H9 (cell line): ENCODE measurements at regions not wholly inside any gene's neighbourhood (a gene's known extent, or its start where the extent isn't known, plus 50 kb on each side); places are given as distances from the start of the nearest gene placed in this dataset.

Experiments
- DNase-seq: peaks from one replicate; pipeline ENCODE4 v3.0.0-alpha.2; 2017
- H2AFZ ChIP-seq: one replicate; pipeline ENCODE4 v1.6.1; 2013; ENCODE audit warnings: mild to moderate bottlenecking, low read length, control low read depth, moderate library complexity
- H2AK5ac ChIP-seq: 2 replicates; pipeline ENCODE4 v1.6.1; 2013; ENCODE audit warnings: low read length, control low read depth, mixed read lengths; ENCODE audit not compliant: insufficient read length
- H2BK120ac ChIP-seq: one replicate; pipeline ENCODE4 v1.6.1; 2013; ENCODE audit warnings: low read depth, mild to moderate bottlenecking, low read length, control low read depth, inconsistent platforms; ENCODE audit not compliant: poor library complexity, severe bottlenecking
- H2BK12ac ChIP-seq: 2 replicates; pipeline ENCODE4 v1.6.1; 2013; ENCODE audit warnings: low read length, control low read depth, mixed read lengths, low read depth; ENCODE audit not compliant: insufficient read length
- H2BK15ac ChIP-seq: 2 replicates; pipeline ENCODE4 v1.6.1; 2013; ENCODE audit warnings: low read depth, low read length, control low read depth
- H2BK20ac ChIP-seq: one replicate; pipeline ENCODE4 v1.6.1; 2013; ENCODE audit warnings: low read depth, mild to moderate bottlenecking, low read length, control low read depth, inconsistent platforms; ENCODE audit not compliant: poor library complexity, severe bottlenecking
- H2BK5ac ChIP-seq: 2 replicates; pipeline ENCODE4 v1.6.1; 2013; ENCODE audit warnings: low read length, control low read depth, mixed read lengths; ENCODE audit not compliant: insufficient read length
- H3K14ac ChIP-seq: 2 replicates; pipeline ENCODE4 v1.6.1; 2013; ENCODE audit warnings: low read length, control low read depth; ENCODE audit not compliant: insufficient read depth
- H3K18ac ChIP-seq: 2 replicates; pipeline ENCODE4 v1.6.1; 2013; ENCODE audit warnings: low read depth, mild to moderate bottlenecking, mixed read lengths, low read length, control low read depth; ENCODE audit not compliant: insufficient read length
- H3K23ac ChIP-seq: 2 replicates; pipeline ENCODE4 v1.6.1; 2013; ENCODE audit warnings: low read length, control low read depth, mixed read lengths, low read depth; ENCODE audit not compliant: insufficient read length
- H3K23me2 ChIP-seq: 2 replicates; pipeline ENCODE4 v1.6.1; 2013; ENCODE audit warnings: low read depth, mild to moderate bottlenecking, mixed read lengths, low read length, control low read depth; ENCODE audit not compliant: insufficient read length, poor library complexity, severe bottlenecking
- H3K27ac ChIP-seq: 2 replicates; pipeline ENCODE4 v1.5.1; 2013; ENCODE audit warnings: low read length, control low read depth, mixed read lengths, low read depth; ENCODE audit not compliant: insufficient read length
- H3K27me3 ChIP-seq: 2 replicates; pipeline ENCODE4 v1.6.1; 2013; ENCODE audit warnings: low read length, control low read depth, inconsistent platforms; ENCODE audit not compliant: insufficient read depth
- H3K4ac ChIP-seq: 2 replicates; pipeline ENCODE4 v1.6.1; 2013; ENCODE audit warnings: low read depth, mild to moderate bottlenecking, control low read depth, inconsistent platforms, low read length, moderate library complexity
- H3K4me1 ChIP-seq: 2 replicates; pipeline ENCODE4 v1.6.1; 2013; ENCODE audit warnings: low read length, control low read depth, inconsistent platforms; ENCODE audit not compliant: insufficient read depth
- H3K4me2 ChIP-seq: 2 replicates; pipeline ENCODE4 v1.6.1; 2013; ENCODE audit warnings: low read length, control low read depth, mixed read lengths; ENCODE audit not compliant: insufficient read length, insufficient read depth
- H3K56ac ChIP-seq: 2 replicates; pipeline ENCODE4 v1.6.1; 2013; ENCODE audit warnings: low read depth, mild to moderate bottlenecking, mixed read lengths, low read length, control low read depth; ENCODE audit not compliant: insufficient read length
- H3K79me1 ChIP-seq: 2 replicates; pipeline ENCODE4 v1.6.1; 2013; ENCODE audit warnings: low read depth, mild to moderate bottlenecking, moderate library complexity, low read length, control low read depth, inconsistent platforms; ENCODE audit not compliant: insufficient read depth, poor library complexity, severe bottlenecking
- H3K79me2 ChIP-seq: 2 replicates; pipeline ENCODE4 v1.6.1; 2013; ENCODE audit warnings: low read length, control low read depth, inconsistent platforms; ENCODE audit not compliant: insufficient read depth
- H3K9ac ChIP-seq: 2 replicates; pipeline ENCODE4 v1.6.1; 2013; ENCODE audit warnings: low read length, control low read depth, mixed read lengths; ENCODE audit not compliant: insufficient read length; ENCODE audit errors: extremely low read depth
- H3K9me3 ChIP-seq: one replicate; pipeline ENCODE4 v1.6.1; 2013; ENCODE audit warnings: low read depth, low read length, inconsistent platforms; ENCODE audit not compliant: control insufficient read depth
- H3T11ph ChIP-seq: one replicate; pipeline ENCODE4 v1.6.1; 2013; ENCODE audit warnings: mild to moderate bottlenecking, low read length, control low read depth, inconsistent platforms
- H4K20me1 ChIP-seq: one replicate; pipeline ENCODE4 v1.6.1; 2013; ENCODE audit not compliant: control insufficient read depth, insufficient read length, insufficient read depth
- H4K5ac ChIP-seq: 2 replicates; pipeline ENCODE4 v1.6.1; 2013; ENCODE audit warnings: low read depth, mild to moderate bottlenecking, mixed read lengths, low read length, control low read depth; ENCODE audit not compliant: insufficient read length
- H4K8ac ChIP-seq: replicated peaks from 2 replicates; pipeline ENCODE4 v1.6.1; 2013; ENCODE audit warnings: low read length, control low read depth, mixed read lengths, low read depth; ENCODE audit not compliant: insufficient read length
- H4K91ac ChIP-seq: 2 replicates; pipeline ENCODE4 v1.6.1; 2013; ENCODE audit warnings: low read depth, mild to moderate bottlenecking, moderate library complexity, mixed read lengths, low read length, control low read depth; ENCODE audit not compliant: insufficient read length
- H3K27ac Mint-ChIP-seq, 3 experiments: 2 replicates in 2 of 3; 3 replicates in 1 of 3; pipeline ENCODE4 v1.8.0; 2020 to 2021; ENCODE audit warnings: mixed read lengths in 3 of 3, mild to moderate bottlenecking in 1 of 3, moderate library complexity in 1 of 3
- H3K27me3 Mint-ChIP-seq: 2 replicates; pipeline ENCODE4 v1.8.0; 2021; ENCODE audit warnings: low read depth, mild to moderate bottlenecking, moderate library complexity, mixed read lengths
- H3K36me3 Mint-ChIP-seq, 3 experiments: 2 replicates in 2 of 3; 3 replicates in 1 of 3; pipeline ENCODE4 v1.8.0; 2020 to 2021; ENCODE audit warnings: low read depth in 3 of 3, mixed read lengths in 3 of 3; ENCODE audit not compliant: insufficient read depth in 1 of 3
- H3K4me1 Mint-ChIP-seq, 2 experiments: 2 replicates each; pipeline ENCODE4 v1.8.0; 2020; ENCODE audit warnings: mixed read lengths in 2 of 2
- H3K4me3 Mint-ChIP-seq, 2 experiments: 2 replicates in 1 of 2; 3 replicates in 1 of 2; pipeline ENCODE4 v1.8.0; 2020 to 2021; ENCODE audit warnings: mild to moderate bottlenecking in 2 of 2, mixed read lengths in 2 of 2, moderate library complexity in 1 of 2
- H3K9me3 Mint-ChIP-seq, 2 experiments: 2 replicates in 1 of 2; 3 replicates in 1 of 2; pipeline ENCODE4 v1.8.0; 2020; ENCODE audit warnings: mild to moderate bottlenecking in 2 of 2, mixed read lengths in 2 of 2, moderate library complexity in 1 of 2
- CTCF ChIP-seq: fragments of 200-600 bp; sonication (generic); conservative IDR thresholded peaks from 3 replicates; pipeline ENCODE4 v1.8.0; 2021; ENCODE audit warnings: antibody characterized with exemption, mild to moderate bottlenecking
- WGBS: extraction: QIAGEN DNeasy Blood & Tissue Kit; methylation state at CpG from one replicate; pipeline ENCODE4 v1.1.7; 2013; ENCODE audit warnings: missing lambda C conversion rate, low lambda C conversion rate, mixed read lengths; ENCODE audit not compliant: insufficient read length; ENCODE audit errors: extremely low coverage; 5-methylcytosine and 5-hydroxymethylcytosine counted together

DNA sequence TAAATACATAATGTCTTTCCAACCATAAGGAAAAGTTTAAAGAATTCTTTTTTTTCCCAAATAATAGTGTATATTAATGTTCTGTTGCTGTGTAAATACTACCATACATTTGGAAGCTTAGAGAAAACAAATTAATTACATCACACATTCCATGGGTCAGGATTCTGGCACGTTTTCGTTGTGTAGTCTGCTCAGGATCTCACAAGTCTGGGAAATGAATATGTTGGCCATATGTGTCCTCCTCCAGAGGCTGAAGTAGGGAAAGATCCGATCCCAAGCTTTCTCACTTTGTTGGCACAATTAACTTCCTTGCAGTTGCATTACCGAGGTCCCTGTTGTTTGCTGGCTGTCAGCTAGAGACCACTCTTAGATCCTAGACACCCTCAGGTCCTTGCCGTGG lies 83.9 kb downstream of the RPRM start:
- no peak for TF ChIP-seq CTCF
- H3K79me1 ChIP-seq: no peaks in the 10 kb centered on the region
- no peak overlapping the region for H2BK20ac ChIP-seq
- no peak overlapping the region for H4K5ac ChIP-seq
- H3K23me2 ChIP-seq: no peaks in the 10 kb centered on the region
- H4K91ac ChIP-seq: no peak overlapping the region
- no peak overlapping the region for H3K56ac ChIP-seq
- no peak for DNase-seq
- no peak overlapping the region for H3K4me3 Mint-ChIP-seq
- no peak overlapping the region for H3K14ac ChIP-seq
- H3K23ac ChIP-seq: no peak overlapping the region
- no peak overlapping the region for H3K4me2 ChIP-seq
- H3K18ac ChIP-seq: no peak overlapping the region
- no peak overlapping the region for H2AK5ac ChIP-seq
- H2BK120ac ChIP-seq: no peak overlapping the region
- no peaks in the 10 kb centered on the region for H3K9me3 ChIP-seq
- no CpG with 5 or more reads among the region's 5 CpGs for WGBS
- no peak overlapping the region for H2BK15ac ChIP-seq
- H3K27me3 ChIP-seq: no peaks in the 10 kb centered on the region
- H2BK5ac ChIP-seq: no peak overlapping the region
- H3K27ac ChIP-seq: no peak overlapping the region
- H3K4ac ChIP-seq: no peak overlapping the region
- H3K79me2 ChIP-seq: no peaks in the 10 kb centered on the region
- H2BK12ac ChIP-seq: no peak overlapping the region
- no peak overlapping the region for H4K8ac ChIP-seq
- H3K9ac ChIP-seq: no peak overlapping the region
- no peak overlapping the region for H3T11ph ChIP-seq
- H3K27ac Mint-ChIP-seq: no peak overlapping the region
- no peaks in the 10 kb centered on the region for H3K4me1 ChIP-seq
- peaks cover 11 to 15% of the 10 kb centered on the region in 2 experiments; a peak in 4 of 5 replicates for H3K9me3 Mint-ChIP-seq
- H4K20me1 ChIP-seq: no peaks in the 10 kb centered on the region
- H3K27me3 Mint-ChIP-seq: no peaks in the 10 kb centered on the region; the same call in 1 of the 2 replicates
- H3K36me3 Mint-ChIP-seq: peaks cover 4% of the 10 kb centered on the region in 3 experiments; a peak in 4 of 7 replicates
- H3K4me1 Mint-ChIP-seq: peaks cover 7 to 8% of the 10 kb centered on the region in 2 experiments; a peak in 3 of 4 replicates
- no peak overlapping the region for H2AFZ ChIP-seq
